ENCODE measurements at regions not wholly inside any gene's neighbourhood (a gene's known extent, or its start where the extent isn't known, plus 50 kb on each side); places are given as distances from the start of the nearest gene placed in this dataset.

GRCh38 chr7:26022982-26023381 is 129.0 kb upstream of the NFE2L3 start:
- no peak for TF ChIP-seq CTCF (IDR thresholded peaks at IDR 0.05)
- ChIA-PET CTCF (no interaction called here), POLR2A (no interaction called here)
- Mint-ChIP-seq H3K9me3 (no peaks in the 10 kb centered on the region), H3K27me3 (peaks cover 45% of the 10 kb centered on the region), H3K4me3 (no peak overlapping the region), H3K36me3 (ENCODE audit: low read depth) (no peaks in the 10 kb centered on the region), H3K4me1 (no peaks in the 10 kb centered on the region), H3K27ac (no peak overlapping the region)
- intact Hi-C loops (cut with micrococcal nuclease), result no loop called here
- DNase-seq, result no peak
- no peak for ATAC-seq (ENCODE audit: low read depth)

- intact Hi-C loops (cut with micrococcal nuclease), result no loop called here
- ChIA-PET CTCF (no interaction called here), POLR2A (no interaction called here)
- Mint-ChIP-seq H3K4me3 (no peak overlapping the region), H3K9me3 (no peaks in the 10 kb centered on the region), H3K4me1 (no peaks in the 10 kb centered on the region), H3K27ac (no peak overlapping the region), H3K27me3 (peaks cover 32% of the 10 kb centered on the region), H3K36me3 (ENCODE audit: low read depth) (no peaks in the 10 kb centered on the region)
- no peak for TF ChIP-seq CTCF (IDR thresholded peaks at IDR 0.05)
- ATAC-seq (ENCODE audit: low read depth) (no peak), DNase-seq (no peak)
These were observed 122.1 kb upstream of the NFE2L3 start for GRCh38 chr7:26029911-26030310.

- intact Hi-C loops (cut with micrococcal nuclease), result no loop called here
- Mint-ChIP-seq H3K4me3 (no peak overlapping the region), H3K9me3 (no peaks in the 10 kb centered on the region), H3K27me3 (peaks cover 26% of the 10 kb centered on the region), H3K36me3 (ENCODE audit: low read depth) (no peaks in the 10 kb centered on the region), H3K4me1 (no peaks in the 10 kb centered on the region), H3K27ac (no peak overlapping the region)
- ChIA-PET POLR2A (no interaction called here), CTCF (no interaction called here)
- DNase-seq (no peak), ATAC-seq (ENCODE audit: low read depth) (no peak)
- no peak for TF ChIP-seq CTCF (IDR thresholded peaks at IDR 0.05)
These were observed 117.6 kb upstream of the NFE2L3 start for GRCh38 chr7:26034391-26034790.

GRCh38 chr7:26035552-26035951 is 116.4 kb upstream of the NFE2L3 start:
- H3K27ac Mint-ChIP-seq, result no peak overlapping the region
- no peaks in the 10 kb centered on the region for H3K36me3 Mint-ChIP-seq (ENCODE audit: low read depth)
- ATAC-seq (ENCODE audit: low read depth) (no peak), DNase-seq (no peak)
- ChIA-PET CTCF (no interaction called here), POLR2A (no interaction called here)
- H3K4me3 Mint-ChIP-seq, result no peak overlapping the region
- H3K9me3 Mint-ChIP-seq, result no peaks in the 10 kb centered on the region
- H3K27me3 Mint-ChIP-seq, result peaks cover 34% of the 10 kb centered on the region
- intact Hi-C loops (cut with micrococcal nuclease), result no loop called here
- TF ChIP-seq CTCF (IDR thresholded peaks at IDR 0.05), result no peak
- H3K4me1 Mint-ChIP-seq, result no peaks in the 10 kb centered on the region

GRCh38 chr7:26036092-26036491 is 115.9 kb upstream of the NFE2L3 start:
- ChIA-PET POLR2A (no interaction called here), CTCF (no interaction called here)
- no peak for ATAC-seq (ENCODE audit: low read depth)
- intact Hi-C loops (cut with micrococcal nuclease), result no loop called here
- Mint-ChIP-seq H3K27ac (no peak overlapping the region), H3K27me3 (peaks cover 29% of the 10 kb centered on the region), H3K36me3 (ENCODE audit: low read depth) (no peaks in the 10 kb centered on the region), H3K4me3 (no peak overlapping the region), H3K9me3 (no peaks in the 10 kb centered on the region), H3K4me1 (no peaks in the 10 kb centered on the region)
- no peak for DNase-seq
- no peak for TF ChIP-seq CTCF (IDR thresholded peaks at IDR 0.05)
